Lower leg skin (tissue), 3 donors: ENCODE measurements at regions not wholly inside any gene's neighbourhood (a gene's known extent, or its start where the extent isn't known, plus 50 kb on each side); places are given as distances from the start of the nearest gene placed in this dataset.
"Not testable (repeated sequence)": the region's sequence is repeated elsewhere in the genome, so short reads cannot be mapped to it uniquely, and the experiment has no call there.

ENCODE experiments used
- DNase-seq, 2 donors: peaks; one replicate each; pipeline ENCODE4 v3.0.0-alpha.2; 2019; ENCODE audit warnings: low spot score in 2 of 2
- H3K4me3 ChIP-seq: fragments of 200-600 bp; sonication (generic); 2 replicates; pipeline ENCODE4 v1.5.1; 2017; ENCODE audit warnings: mild to moderate bottlenecking, low read depth; ENCODE audit not compliant: poor library complexity, severe bottlenecking
- WGBS, 2 donors: methylation state at CpG; one replicate each; pipeline ENCODE4 v1.1.5; 2018; 5-methylcytosine and 5-hydroxymethylcytosine counted together
- intact Hi-C: fragments of 100-400 bp; cut with DNase I; formaldehyde crosslinking; loops from one replicate; pipeline ENCODE4 v1.15.0; 2023; ENCODE audit warnings: low total_unique reads

DNA sequence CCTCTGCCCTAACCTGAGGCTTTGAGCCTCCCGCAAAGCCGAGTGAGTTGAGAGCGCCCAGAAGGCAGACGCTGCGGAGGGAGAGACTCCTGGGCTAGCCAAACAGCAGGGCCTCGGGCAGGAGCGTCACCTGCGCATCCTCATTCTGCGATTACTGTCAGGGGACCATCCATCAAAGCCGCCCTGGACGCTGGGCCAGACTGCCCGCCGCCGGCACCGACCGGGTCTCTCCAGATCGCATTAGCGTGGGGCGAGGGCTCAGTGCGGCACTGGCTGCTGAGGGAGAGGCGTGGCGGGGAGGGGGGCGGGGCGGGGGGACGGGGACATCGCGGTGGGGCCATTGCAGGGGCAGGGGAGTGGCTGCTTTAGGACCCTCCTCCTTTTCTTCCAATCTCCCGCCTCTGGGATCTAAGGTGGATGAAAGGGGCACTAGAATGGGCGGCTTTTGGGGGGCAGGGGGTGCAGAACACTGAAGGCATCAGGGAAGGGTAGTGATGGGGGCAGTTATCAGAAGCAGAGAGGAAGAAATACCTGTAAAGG is 465.7 kb downstream of the CNTNAP3B start:
- H3K4me3 ChIP-seq, intact Hi-C loops, DNase-seq: not testable (repeated sequence)
- 9% methylated on average over 9 of the region's 29 CpGs; no CpG with 5 or more reads in 1 of the 2 donors for WGBS, 2 donors

DNA sequence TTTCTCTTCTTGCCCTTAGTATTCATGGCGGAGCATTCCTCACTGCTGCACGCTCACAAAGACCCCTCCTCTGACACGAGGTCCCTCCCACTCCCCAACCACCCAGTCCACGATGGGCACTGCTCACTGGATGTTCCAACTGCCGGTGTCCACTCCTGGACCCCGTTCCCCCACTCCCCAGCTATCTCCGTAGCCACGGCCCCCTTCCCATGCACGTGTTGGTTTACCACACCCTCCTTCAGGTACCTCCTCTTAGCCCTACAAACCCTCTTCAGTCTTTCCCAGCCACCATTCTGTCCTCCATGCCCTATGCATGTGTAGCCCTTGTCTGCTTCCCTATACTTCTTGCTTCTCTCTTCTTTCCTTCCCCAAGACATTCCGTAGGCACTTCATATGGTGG is 469.6 kb upstream of the ZNG1F start:
- intact Hi-C loops, DNase-seq: not testable (repeated sequence)
- WGBS, 2 donors, result 84 to 86% methylated on average over 3 to 5 of the region's 10 CpGs

DNA sequence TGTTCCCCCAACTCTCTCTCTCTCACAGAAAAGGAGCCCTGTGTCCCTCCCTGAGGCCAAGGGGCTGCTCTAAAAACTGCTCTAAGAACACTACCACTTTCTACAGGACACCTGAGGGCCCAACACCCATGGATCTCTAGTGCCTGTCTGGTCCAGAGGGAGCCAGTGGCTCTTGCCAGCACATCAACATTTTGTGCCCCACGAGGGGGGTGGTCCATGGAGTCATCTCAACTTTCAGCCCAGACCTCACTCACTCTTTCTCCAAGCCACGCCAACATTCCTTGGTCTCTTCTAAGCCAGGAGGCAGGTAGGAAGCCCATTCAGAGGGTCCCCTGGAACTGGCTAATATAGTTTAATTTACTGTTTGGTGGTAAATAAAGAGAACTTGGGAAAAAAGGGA is 469.0 kb upstream of the ZNG1F start:
- 50 to 64% methylated on average over 2 of the region's 2 CpGs for WGBS, 2 donors
- DNase-seq, result not testable (repeated sequence)

More for the DNA sequence above, 469.6 kb upstream of the ZNG1F start:
- H3K4me3 ChIP-seq, result not testable (repeated sequence)

DNA sequence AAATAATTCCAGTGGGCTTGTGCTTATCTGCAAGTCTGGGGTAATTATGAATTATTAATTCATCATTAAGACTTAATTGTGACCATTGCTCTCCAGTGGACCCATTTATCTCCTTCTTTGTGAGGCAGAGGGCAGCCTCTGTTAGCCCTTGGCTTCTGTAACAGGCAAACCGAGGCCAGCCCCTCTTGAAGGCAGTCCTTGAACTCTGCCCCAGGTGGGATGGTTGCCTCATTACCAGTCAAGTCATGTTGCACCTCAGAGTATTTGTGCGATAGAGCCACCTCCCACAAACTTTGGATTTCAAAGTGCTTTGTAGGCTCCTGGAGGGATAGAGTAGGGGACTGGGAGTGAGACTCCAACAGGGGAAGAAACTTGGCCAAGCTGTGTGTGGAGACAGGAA is 468.0 kb upstream of the ZNG1F start:
- intact Hi-C loops, DNase-seq, H3K4me3 ChIP-seq: not testable (repeated sequence)
- WGBS, 2 donors, result 89% methylated on average over 2 of the region's 2 CpGs

More for the DNA sequence above, 469.0 kb upstream of the ZNG1F start:
- H3K4me3 ChIP-seq, intact Hi-C loops: not testable (repeated sequence)

DNA sequence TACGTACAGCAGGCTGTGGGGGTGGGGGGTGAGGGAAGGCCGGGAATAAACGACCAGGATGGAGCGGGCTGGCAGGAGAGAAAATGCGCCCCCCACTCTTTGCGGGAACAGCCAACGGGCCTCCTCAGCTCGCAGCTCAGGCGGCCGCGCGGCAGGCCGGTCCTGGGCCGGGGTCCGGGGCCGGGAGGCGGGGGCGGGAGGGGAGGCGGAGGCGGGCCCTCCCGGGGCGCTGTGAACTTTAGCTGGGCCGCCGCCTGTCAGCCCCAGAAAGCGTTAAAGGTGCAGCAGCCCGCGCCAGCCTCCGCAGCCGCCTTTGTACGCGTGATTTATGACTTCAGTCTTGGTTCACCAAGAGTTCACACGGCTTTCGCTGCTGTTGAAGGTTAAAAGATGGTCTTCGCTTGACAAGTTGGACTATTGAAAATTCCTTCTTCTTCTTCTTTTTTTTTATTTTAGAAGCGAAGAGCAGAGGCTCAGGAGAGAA is 466.0 kb upstream of the ZNG1F start:
- DNase-seq, H3K4me3 ChIP-seq: not testable (repeated sequence)
- WGBS, 2 donors, result 34 to 44% methylated on average over 20 to 21 of the region's 35 CpGs

DNA sequence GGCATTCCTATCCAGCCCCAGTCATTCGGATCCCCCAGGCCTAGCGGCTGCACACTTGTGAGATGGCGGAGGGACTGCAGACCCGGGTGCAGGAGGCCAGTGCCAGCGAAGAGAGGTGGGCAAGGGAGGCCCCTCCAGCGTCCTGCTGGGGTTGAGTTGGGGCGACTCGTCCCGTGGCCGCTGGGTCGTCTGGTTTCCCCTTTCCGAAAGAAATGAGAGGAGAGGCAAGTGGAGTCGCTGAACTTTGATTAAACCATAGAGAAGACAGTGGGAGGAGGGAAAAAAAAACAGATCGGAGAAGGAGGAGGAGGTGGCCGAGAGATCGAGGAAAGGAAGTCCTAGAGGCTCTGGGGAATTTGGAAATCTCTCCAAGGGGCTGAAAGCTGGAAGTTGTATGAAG is 465.2 kb upstream of the ZNG1F start:
- DNase-seq, H3K4me3 ChIP-seq, intact Hi-C loops: not testable (repeated sequence)

More for the DNA sequence above, 466.0 kb upstream of the ZNG1F start:
- intact Hi-C loops, result not testable (repeated sequence)

DNA sequence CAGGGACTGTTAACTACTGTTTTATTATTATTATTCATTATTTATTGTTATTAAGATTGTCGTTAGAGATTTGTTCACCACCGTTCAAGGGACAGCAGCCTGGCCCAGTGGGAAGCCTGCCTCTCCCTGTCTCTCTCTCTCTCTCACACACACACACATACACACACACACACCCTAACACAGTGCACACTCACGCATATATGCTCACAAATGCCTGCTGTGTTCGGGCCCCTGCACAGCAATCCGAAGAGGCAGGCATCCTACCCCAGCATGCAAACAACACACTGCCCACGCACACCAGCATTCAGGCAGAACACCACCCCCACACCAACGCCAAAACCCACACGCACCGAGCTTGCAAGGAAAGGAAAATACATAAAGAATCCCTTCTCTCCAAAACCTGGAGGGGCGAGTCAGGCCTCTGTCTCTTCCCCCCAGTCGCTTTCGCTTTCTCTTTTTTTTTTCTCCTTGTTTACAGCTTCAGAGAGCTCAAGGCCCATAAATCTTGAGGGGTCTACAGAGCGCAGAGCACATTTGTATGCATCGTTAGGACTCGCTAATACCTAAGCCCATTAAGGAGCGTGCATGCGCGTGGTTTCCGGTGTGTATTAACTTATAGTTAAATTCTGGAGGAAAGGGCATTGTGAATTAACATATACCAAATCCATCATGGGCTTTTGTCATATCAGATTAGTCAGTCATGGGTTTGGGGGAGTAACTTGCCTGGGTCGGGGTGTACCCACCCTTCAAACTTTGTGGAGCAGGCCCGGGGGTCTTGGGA is 464.6 kb upstream of the ZNG1F start:
- 70% methylated on average over 12 to 13 of the region's 21 CpGs for WGBS, 2 donors
- DNase-seq, H3K4me3 ChIP-seq, intact Hi-C loops: not testable (repeated sequence)

More for the DNA sequence above, 465.2 kb upstream of the ZNG1F start:
- WGBS, 2 donors, result 77 to 88% methylated on average over 16 of the region's 16 CpGs

DNA sequence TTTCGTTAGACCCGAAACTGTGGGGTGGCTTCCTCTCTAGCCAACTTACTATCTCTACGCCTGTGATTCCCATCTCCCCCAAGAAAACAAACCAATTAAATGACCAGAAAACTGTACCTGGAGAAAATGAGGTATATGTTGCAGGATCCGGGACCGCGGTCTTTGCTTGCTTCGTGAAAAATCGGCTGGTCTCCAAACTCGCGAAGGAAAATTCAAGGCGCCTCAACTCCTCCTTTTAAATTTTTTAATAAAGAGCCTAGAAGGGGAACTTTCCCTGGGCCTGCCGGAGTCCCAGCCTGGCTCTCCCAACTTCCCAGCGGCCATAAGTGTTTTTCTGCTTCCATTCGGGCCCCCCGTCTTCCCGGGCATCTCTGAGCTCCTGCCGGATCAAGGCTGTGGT is 463.7 kb upstream of the ZNG1F start:
- H3K4me3 ChIP-seq, intact Hi-C loops, DNase-seq: not testable (repeated sequence)
- WGBS, 2 donors, result 85 to 88% methylated on average over 17 of the region's 17 CpGs

DNA sequence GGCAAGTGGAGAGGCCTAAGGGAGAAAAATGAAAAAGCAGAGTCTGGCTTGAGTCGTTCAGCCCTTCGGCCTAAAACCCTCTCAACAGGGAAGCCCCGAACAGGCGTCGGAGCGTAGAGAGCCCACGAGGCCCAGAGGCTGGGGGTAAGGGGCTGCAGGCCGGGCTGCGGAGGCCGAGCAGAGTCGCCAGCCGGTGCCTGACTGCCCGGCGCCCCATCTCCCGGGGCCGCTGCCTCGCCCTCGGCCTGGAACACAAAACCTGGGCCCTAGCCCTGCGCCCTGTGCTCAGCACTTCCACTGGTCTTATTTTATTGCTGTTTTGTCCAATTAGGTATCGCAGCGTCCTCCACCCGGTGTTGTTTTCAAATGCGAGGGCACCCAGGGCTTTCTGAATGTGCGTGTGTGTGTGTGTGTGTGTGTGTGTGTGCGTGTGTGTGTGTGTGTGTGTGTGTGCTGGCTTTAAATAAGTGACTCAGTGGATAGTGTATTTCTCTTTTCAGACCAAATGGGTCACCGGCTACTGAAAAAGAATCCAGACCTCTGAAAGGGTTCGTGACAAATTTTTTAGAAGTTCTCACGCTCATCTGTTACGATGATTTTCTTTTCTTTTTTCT is 463.1 kb upstream of the ZNG1F start:
- H3K4me3 ChIP-seq, DNase-seq, intact Hi-C loops: not testable (repeated sequence)
- 83 to 84% methylated on average over 5 to 21 of the region's 29 CpGs for WGBS, 2 donors

DNA sequence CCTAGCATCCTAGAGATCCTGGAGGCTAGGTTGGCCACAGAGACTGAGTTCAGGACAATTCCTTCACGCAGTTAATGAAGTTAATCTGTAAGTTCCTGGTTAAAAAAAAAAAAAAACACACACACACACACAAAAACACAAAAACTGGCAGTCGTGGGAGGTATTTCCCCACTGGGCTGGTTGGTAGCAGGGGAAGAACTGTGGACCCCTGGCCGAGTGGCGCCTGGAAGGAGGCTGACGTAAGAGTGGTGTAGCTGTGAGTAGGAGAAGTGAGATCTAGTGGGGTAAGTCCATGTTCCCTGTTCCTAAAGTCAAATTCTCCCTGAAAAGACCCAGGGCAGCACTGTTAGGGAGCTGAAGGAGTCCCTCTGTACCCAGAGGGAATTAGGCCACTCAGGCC is 461.0 kb upstream of the ZNG1F start:
- intact Hi-C loops, H3K4me3 ChIP-seq, DNase-seq: not testable (repeated sequence)
- 78 to 94% methylated on average over 5 of the region's 5 CpGs for WGBS, 2 donors

DNA sequence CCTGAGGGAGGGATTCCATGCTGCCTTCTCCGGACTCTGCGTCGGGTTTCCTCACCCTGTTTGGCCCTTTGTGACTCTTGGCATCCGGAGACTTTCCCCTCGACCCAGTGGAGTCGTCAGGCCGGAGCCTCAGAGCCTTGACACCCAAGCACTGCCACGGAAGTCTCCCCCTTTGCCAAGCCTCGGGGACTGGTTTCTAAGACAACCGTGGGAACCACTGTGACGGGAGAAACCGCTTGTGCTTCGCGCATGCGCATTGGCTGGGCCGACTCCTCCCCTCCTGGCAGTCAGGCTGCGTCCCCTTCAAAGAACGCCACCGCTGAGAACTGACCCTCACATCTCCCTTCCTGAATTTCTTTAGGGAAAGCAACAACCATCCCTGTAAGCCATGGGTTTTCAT is 459.4 kb upstream of the ZNG1F start:
- DNase-seq, result peak in 1 of 2 donors; percentile 21
- WGBS, 2 donors, result no CpG with 5 or more reads among the region's 19 CpGs
- intact Hi-C loops, H3K4me3 ChIP-seq: not testable (repeated sequence)

DNA sequence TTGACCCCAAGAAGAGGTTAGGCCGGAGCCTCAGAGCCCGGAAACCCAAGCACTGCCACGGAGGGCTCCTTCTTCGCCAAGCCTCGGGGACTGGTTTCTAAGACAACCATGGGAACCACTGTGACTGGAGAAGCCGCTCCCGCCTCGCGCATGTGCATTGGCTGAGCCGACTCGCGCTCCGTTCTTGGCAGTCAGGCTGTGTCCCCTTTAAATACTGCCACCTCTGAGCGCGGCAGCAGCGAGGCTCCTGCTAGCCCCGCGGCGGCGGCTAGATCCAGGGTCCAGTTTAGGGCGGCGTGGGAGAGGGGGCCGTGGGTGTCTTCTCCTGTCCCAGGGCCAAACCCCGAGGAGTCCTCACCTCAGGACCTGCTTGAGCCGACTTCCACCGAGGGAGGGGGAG is 457.1 kb upstream of the ZNG1F start:
- H3K4me3 ChIP-seq, intact Hi-C loops, DNase-seq: not testable (repeated sequence)
- no CpG with 5 or more reads among the region's 26 CpGs for WGBS, 2 donors

DNA sequence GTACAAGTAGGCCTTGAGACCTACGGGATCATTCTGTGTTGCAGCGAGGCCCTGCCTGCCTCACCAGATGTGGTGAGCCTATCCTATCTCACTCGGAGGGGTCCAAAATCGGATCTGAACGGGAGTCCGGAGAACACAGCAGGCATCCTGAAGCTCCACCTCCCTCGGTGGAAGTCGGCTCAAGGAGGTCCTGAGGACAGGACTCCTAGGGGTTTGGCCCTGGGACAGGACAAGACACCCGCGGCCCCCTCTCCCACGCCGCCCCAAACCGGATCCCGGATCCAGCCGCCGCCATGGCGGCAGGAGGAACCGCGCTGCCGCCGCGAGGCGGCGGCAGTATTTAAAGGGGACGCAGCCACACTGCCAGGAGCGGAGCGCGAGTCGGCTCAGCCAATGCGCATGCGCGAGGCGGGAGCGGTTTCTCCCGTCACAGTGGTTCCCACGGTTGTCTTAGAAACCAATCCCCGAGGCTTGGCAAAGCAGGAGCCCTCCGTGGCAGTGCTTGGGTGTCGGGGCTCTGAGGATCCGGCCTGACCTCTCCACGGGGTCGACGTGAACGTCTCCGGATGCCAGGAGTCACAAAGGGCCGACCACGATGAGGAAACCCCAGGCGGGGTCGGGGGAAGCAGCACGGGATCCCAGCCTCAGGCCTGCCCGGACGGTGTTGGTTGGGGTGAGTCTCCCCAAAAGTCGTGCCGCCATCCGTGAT is 454.6 kb upstream of the ZNG1F start:
- WGBS, 2 donors, result 11 to 37% methylated on average over 7 to 14 of the region's 55 CpGs
- DNase-seq, result peak; percentile 28 to 88
- H3K4me3 ChIP-seq, intact Hi-C loops: not testable (repeated sequence)

DNA sequence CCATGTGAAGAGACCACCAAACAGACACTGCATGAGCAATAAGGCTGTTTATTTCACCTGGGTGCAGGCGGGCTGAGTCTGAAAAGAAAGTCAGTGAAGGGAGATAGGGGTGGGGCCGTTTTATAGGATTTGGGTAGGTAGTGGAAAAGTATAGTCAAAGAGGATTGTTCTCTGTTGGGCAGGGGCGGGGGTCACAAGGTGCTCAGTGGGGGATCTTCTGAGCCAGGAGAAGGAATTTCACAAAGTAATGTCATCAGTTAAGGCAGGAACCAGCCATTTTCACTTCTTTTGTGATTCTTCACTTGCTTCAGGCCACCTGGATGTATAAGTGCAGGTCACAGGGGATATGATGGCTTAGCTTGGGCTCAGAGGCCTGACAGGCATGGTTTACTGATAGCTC is 444.6 kb upstream of the ZNG1F start:
- H3K4me3 ChIP-seq, DNase-seq, intact Hi-C loops: not testable (repeated sequence)
- 57 to 69% methylated on average over 3 of the region's 3 CpGs for WGBS, 2 donors
